ENCODE measurements at regions not wholly inside any gene's neighbourhood (a gene's known extent, or its start where the extent isn't known, plus 50 kb on each side); places are given as distances from the start of the nearest gene placed in this dataset.

GRCh38 chr7:68873616-68874015 lies 724.7 kb upstream of the AUTS2 start:
- Histone ChIP-seq H3K4me2 (ENCODE audit: low read depth, low read length) (no peak overlapping the region), H3K14ac (replicated peaks; ENCODE audit: low read depth, low read length) (no peak overlapping the region), H2BK5ac (ENCODE audit: low read depth, low read length, poor library complexity, severe bottlenecking) (no peak overlapping the region), H2AK9ac (replicated peaks; ENCODE audit: low read depth, low read length, poor library complexity) (no peak overlapping the region), H3K4ac (ENCODE audit: low read depth, low read length) (no peak overlapping the region), H3K4me1 (ENCODE audit: control insufficient read depth, insufficient read depth, low read length) (no peaks in the 10 kb centered on the region), H3K4me3 (ENCODE audit: insufficient read depth, low read depth, low read length) (no peak overlapping the region), H3K36me3 (ENCODE audit: control insufficient read depth, insufficient read depth, low read length) (no peaks in the 10 kb centered on the region), H3K27ac (ENCODE audit: insufficient read depth, low read length) (no peak overlapping the region), H4K8ac (ENCODE audit: low read depth in 2 of 2, low read length in 2 of 2) (no peak overlapping the region), H3K79me1 (ENCODE audit: low read depth in 1 of 2, low read length in 2 of 2) (no peaks in the 10 kb centered on the region), H2BK20ac (ENCODE audit: low read depth, low read length) (no peak overlapping the region), H2BK120ac (ENCODE audit: low read depth, low read length) (no peak overlapping the region), H2BK15ac (ENCODE audit: low read depth, low read length) (no peak overlapping the region), H3K56ac (ENCODE audit: extremely low read depth, insufficient read depth, low read length) (no peak overlapping the region), H4K5ac (ENCODE audit: low read depth, low read length) (no peak overlapping the region), H3K9me1 (ENCODE audit: insufficient read depth, low read length) (no peaks in the 10 kb centered on the region), H4K20me1 (ENCODE audit: insufficient read depth, low read length) (no peaks in the 10 kb centered on the region), H3K18ac (ENCODE audit: low read depth, low read length) (no peak overlapping the region), H4K91ac (ENCODE audit: insufficient read depth, low read depth, low read length) (no peak overlapping the region), H2AK5ac (ENCODE audit: low read depth, low read length) (no peak overlapping the region), H3K9ac (ENCODE audit: low read depth, low read length) (no peak overlapping the region), H3K9me3 (ENCODE audit: control insufficient read depth, insufficient read depth, low read length) (peaks cover 6% of the 10 kb centered on the region), H3K27me3 (ENCODE audit: control insufficient read depth, insufficient read depth, low read length) (no peaks in the 10 kb centered on the region), H3K23ac (ENCODE audit: low read depth, low read length) (no peak overlapping the region), H2AFZ (replicated peaks; ENCODE audit: low read length, poor library complexity) (no peak overlapping the region)
- in situ Hi-C loops (cut with MboI; ENCODE audit: low sequenced_read_pairs) (no loop called here), dilution Hi-C loops (cut with HindIII; ENCODE audit: low sequenced_read_pairs, unreplicated experiment) (no loop called here), intact Hi-C loops (cut with micrococcal nuclease) (no loop called here)
- POLR2A ChIA-PET (ENCODE audit: unreplicated experiment): no interaction called here
- WGBS, 2 experiments (ENCODE audit: extremely low coverage in 2 of 2, insufficient read length in 1 of 2): no CpG with 5 or more reads among the region's 5 CpGs
- ATAC-seq (ENCODE audit: low read depth) (no peak), DNase-seq (no peak)
- BruUV-seq (replicated peaks): no TSS peak
- TF ChIP-seq BHLHE40 (IDR thresholded peaks at IDR 0.05; ENCODE audit: low read depth, low read length) (no peak), ELK1 (IDR thresholded peaks at IDR 0.05; ENCODE audit: borderline replicate concordance, low read depth, low read length) (no peak), CTCF (conservative IDR thresholded peaks at IDR 0.05; ENCODE audit: low read depth, low read length) (no peak), SMC3 (IDR thresholded peaks at IDR 0.05; ENCODE audit: low read depth, low read length) (no peak), MXI1 (IDR thresholded peaks at IDR 0.05; ENCODE audit: borderline replicate concordance, low read depth, low read length) (no peak), RFX5 (IDR thresholded peaks at IDR 0.05; ENCODE audit: low read depth, low read length) (no peak), RCOR1 (IDR thresholded peaks at IDR 0.05; ENCODE audit: insufficient replicate concordance, low read length) (no peak), RAD21 (IDR thresholded peaks at IDR 0.05; ENCODE audit: low read length) (no peak), USF2 (IDR thresholded peaks at IDR 0.05; ENCODE audit: low read depth, low read length) (no peak), POLR2A (IDR thresholded peaks at IDR 0.05; ENCODE audit: low read depth, low read length) (no peak), MAFK (IDR thresholded peaks at IDR 0.05; ENCODE audit: low read depth, low read length) (no peak)
- CTCF ChIA-PET: no interaction called here

Measured in IMR-90 (cell line).